GM19035 (cell line): ENCODE measurements at regions not wholly inside any gene's neighbourhood (a gene's known extent, or its start where the extent isn't known, plus 50 kb on each side); places are given as distances from the start of the nearest gene placed in this dataset.

Experiments used
- ATAC-seq: cut with Tn5 transposase; IDR thresholded peaks from one replicate; pipeline ENCODE4 v1.9.1; 2021; ENCODE audit not compliant: unreplicated experiment

DNA sequence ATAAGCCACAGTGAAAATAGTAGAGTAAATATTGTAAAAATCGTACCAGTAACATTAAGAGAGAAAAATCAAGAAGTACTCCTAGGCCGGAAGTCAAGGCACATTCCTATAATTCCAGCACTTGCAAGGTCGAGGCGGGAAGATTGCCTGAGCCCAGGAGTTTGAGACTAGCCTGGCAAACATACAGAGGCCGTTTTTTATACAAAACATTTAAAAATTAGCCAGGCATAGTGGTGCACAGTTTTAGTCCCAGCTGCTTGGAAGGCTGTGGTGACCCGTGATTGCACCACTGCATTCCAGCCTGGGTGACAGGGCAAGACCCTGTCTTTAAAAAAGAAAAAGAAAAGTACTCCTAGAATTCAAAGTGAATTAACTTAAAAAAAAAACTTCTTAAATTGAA lies 341.8 kb downstream of the C12orf50 start:
- ATAC-seq: no peak

DNA sequence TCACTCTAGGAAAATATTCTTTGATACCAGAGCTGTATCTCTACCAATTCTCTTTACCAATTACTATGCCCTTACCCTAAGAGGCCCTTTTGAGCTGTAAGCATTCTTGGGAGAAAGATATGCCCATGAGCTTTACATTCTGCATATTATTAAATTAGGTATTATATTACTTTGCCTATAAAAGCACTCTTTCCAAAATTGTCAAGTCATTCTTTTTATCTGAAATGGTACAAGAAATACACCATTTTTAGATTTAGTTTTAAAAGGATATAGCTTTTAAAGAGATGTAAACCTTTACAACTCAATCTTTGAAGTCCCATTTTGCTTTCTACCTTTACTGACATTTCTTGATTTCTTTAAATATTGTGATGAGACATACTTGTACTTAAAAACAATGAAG lies 343.5 kb downstream of the C12orf50 start:
- no peak for ATAC-seq

DNA sequence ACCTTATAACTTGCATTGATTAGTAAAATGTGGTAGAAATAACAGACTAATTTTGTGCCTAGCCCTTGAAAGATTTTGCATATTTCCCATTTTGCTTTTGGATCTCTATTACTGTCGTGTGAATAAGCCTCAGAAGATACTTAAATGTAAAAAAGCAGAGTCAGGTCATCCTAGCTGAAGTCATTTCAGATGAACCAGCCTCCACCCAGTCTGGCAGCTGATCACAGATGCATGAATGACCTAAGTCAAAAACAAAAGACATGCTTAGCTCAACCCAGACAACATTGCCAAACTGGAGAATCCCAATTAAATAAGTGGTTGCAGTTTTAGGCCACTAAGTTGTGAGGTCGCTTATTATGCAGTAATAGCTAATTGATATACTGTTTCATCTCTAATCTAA lies 349.9 kb downstream of the C12orf50 start:
- no peak for ATAC-seq

DNA sequence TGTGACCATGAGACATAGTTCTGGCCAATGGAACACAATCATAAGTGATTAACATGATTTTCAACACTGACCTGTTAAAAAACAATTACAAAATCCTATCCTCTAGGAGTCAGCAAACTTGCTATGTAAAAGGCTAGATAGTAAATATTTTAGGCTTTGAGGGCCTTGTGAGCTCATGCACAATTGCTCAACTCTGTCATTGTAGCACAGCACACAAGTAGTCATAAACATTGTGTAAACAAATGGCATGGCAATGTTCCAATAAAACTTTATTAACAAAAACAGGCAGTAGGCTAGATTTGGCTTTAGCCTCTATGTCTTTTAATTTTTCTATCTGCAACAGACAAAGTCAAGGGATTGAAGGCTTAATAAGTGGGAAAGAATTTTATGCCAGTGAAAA lies 350.7 kb downstream of the C12orf50 start:
- no peak for ATAC-seq

DNA sequence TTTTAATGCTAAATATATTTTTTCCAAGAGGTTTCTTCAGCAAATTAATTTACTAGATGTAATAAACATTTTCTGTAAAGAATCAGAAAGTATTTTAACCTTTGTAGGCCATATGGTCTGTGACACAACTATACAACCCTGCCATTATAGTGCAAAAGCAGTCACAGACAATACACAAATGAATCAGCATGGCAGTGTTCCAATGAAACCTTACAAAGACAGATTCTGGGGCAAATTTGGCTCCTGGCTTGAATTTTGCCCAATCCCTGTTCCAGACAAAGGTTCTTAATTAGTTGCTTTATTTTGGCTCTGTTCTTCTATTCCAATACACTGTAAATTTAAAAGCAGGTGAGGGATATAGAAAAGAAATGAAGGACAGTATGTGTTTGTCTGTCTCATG lies 352.5 kb downstream of the C12orf50 start:
- ATAC-seq: no peak

DNA sequence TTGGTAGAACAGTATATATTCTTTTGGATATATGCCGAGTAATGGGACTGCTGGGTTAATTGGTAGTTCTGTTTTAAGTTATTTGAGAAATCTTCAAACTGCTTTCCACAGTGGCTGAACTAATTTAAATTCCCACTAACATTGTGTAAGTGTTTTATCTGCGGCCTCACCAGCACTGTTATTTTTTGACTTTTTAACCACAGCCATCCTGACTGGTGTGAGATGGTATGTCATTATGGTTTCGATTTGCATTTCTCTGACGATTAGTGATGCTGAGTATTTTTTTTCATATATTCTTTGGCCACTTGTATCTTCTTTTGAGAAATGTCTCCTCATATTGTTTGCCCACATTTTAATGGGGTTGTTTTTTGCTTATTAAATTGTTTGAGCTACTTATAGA lies 357.4 kb downstream of the C12orf50 start:
- ATAC-seq: no peak

DNA sequence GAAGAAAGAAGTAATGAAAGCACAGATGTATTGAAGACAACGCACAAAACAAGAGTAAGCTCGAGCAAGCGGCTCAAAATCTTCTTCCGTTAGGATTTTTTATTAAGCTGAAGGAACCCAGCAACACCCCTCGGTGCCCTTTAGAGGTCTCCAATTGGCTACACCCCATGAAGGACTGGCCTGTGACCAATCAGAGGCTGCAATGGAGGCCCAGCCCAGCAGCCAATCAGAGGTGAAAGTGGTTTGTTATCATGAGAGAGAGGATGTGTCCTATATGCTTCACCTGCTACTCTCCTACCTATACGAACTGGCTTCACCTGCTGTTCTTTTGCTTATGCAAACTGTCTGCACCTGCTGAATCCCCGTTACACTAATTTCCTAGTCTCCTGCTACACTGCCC lies 358.8 kb downstream of the C12orf50 start:
- ATAC-seq: no peak

DNA sequence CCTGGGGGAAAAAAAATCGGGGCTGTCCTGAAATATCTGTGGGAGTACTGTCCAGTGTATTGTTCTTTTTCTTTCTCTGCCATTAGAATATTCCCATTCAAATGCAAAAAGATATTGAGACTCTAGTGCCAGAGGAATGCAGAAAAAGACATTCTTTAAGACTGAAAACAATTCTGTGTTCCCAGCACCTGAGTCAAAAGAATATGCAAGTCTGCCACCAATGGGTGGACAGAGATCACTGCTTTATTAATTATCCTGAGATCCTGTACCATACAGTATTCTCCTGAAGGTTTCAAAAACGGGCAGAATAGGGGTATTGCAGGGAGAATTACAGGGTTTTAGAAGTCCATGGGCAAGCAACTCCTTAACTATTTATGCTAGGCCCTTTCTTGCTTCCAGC lies 361.8 kb downstream of the C12orf50 start:
- no peak for ATAC-seq

DNA sequence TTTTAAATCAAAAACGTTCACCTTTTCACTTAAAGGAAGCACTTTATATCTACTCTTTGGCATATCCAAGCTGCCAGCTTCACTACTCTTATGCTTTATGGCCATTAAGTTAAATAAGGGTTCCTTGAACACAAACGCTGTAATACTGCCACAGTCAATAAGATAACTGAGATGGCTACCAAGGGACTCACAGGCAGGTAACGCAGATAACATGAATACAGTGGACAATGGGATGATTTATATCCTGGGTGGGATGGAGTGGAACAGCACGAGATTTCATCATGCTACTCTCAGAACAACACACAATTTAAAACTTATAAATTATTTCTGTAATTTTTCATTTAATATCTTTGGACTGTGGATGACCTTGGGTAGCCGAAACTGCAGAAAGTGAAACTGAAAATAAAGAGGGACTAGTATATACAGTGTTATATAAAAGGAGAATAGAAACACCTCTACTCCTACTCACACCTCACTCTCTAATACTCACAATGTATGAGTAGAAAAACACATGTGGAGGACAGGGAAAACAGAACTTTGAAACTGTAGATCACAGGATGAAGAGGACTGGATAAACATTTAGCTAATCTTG lies 367.3 kb downstream of the C12orf50 start:
- peak; percentile 89 for ATAC-seq

DNA sequence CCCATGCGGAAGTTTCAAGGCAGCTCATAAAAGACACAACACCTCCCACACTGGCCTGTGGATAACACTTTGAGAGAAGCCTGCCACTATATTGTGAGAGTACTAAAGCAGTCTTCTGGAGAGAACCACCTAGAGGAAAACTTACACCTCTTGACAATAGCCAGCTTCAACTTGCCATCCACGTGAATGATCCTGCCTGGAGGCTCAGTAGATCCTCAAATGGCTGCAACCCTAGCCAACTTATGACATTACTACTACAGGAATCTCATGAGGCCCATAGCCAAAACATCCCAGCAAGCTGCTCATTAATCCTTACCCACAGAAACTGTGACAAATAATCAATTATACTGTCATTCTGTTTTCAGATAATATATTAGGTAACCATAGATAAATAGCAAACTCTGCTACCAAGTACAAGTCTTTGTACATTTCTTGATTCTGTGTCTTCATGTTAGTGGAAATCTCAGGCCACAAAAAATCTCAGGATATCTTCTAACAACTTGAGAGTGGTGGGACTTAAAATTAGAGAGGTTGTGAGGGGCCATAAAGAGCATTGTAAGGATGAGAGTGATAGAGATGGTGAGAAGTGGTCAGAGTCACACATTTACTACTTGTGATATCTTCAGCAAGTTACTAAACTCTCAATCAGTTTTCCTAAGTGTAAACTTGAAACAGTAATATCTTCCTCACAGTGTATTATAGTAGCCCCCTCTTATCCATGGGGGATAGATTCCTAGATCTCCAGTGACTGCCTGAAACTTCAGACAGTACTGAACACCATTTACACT lies 368.0 kb downstream of the C12orf50 start:
- ATAC-seq: no peak

DNA sequence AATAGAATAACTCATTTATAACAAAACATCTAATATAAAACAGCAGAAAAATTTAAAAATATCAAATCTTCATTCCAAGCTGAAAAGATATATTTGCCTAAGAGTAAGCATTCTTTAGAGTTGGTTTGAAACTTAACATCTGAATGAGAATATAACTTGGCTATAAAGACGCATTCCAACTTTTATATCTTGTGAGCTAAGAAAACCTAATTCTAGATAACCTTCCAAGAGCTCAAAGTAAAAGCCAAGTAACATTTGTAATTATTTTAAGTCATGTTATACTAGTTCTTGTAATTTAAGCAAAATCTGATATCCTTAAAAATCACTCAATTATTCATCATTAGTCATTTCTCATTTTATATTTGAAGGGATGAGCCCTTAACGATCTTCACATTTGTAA lies 368.9 kb downstream of the C12orf50 start:
- ATAC-seq: no peak

DNA sequence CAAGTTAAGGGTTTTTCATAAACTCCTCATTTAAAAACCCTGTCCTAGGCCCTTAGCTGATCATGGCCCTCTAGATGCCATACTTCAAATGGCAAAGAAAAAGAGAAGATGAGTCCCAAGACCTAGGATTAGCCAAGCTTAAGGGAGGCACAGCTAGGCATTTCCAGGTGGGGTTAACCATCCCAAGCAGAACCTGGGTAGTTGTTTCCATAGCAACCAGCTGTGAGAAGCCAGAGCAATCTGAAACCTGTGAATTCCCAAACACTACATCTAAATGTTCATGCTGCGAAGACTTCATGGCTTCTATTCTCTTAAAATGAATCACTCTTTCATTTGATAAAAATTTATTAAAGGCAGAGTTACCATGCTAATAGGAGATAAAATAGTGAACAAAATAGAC lies 372.9 kb downstream of the C12orf50 start:
- no peak for ATAC-seq

DNA sequence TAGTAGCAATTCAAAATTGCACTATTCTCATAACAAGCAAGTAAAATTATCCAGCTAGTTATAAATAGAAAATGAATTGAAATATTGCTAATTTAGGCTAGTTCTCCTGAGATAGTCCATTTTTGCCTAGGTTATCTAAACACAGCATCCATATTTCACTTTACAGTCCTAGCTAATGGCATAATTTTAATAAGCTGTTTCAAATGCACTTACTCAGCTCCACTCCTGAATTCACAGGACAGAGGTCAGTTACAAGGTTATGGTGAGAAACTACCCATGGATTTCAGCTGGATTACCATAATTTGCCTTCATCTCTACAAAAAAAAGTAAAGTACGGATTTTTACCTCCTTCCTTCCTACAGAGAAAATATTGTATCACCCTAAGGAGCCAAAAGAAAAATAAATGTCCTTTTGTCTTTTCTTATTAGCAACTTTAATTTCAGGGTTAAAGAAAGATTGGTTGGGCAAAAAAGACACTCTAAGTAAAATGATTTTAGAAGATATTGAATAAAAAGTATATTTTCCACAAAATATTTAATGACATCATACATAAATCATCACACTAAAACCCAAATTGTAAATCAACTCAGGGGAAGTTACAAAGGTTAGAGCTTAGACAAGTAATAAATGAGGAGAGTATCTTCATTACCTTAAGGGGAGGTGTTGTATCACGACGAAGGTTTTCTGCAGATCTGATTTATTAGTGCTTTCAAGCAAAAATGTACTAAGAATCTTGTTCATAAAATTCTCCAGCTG lies 377.4 kb downstream of the C12orf50 start:
- ATAC-seq: no peak

DNA sequence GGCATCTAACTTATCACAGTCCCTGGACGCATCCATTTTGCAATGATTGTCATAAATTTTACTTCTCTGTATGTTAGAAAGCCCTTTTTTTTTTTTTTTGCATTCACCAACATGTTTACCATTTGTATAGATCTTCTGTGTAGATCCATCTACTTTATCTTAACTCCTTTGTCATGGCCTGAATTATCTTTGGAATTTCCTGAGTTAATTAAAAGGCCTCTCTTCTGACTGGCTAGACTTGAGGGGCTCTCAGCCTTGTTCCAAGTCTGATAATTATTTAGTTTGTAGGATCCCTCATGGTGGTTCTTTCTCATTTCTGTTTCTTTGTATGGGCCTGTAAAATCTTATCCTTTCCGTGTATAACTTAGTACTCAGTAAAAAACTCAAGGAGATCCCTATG lies 387.0 kb downstream of the C12orf50 start:
- no peak for ATAC-seq

DNA sequence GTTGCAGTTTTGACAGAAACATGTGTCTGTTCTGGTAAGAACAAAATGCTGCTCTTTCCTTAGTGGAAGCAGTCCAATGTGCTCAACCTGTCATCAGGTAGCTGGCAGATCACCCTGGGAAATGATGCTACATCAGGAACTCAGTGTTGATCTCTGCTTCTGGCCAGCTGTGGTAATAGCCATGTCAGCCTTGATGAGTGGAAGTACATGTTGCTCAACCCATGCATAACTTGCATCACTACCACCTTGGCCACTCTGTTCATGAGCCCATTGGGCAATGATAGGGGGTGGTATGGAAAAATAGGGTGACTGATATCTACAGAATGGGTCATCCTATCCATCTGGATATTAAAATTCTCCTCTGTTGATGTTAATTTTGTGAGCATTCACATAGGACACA lies 411.0 kb downstream of the C12orf50 start:
- no peak for ATAC-seq

DNA sequence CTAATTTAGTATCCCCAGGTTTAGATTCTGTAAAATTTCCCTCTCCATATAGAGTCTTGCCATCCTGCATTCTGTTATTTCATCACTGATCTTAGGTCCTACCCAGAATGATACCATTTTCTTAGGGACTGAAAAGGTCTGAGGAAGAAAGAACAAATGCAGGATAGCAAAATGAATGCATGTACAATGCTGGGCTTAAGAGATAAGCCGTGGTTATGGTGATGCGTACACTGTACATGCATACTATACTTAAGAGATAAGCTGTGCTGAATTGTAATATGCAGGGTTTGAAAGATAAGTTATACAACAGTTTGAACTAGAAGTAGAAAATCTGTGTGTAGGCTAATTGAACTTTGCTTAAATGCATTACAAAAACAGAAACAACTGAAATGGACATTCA lies 416.2 kb downstream of the C12orf50 start:
- no peak for ATAC-seq

DNA sequence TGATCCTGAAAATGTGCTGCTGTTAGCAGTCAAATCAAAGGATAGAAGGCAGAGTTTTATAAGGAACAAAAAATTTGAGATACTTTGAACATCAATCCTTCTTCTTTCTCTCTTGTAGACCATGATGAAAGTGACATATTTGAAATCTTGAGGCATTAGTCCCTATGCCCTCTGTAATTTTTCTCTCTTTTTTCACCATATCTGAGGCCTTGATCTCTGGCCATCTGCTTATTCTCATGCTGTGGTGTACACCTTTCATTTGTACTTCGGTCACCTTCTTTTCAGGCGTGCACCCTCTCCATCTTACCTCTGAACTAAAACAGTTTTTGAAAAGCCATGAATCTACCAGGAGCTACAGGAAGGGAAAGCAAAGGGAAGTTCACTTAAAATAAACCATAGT lies 420.9 kb downstream of the C12orf50 start:
- ATAC-seq: no peak

DNA sequence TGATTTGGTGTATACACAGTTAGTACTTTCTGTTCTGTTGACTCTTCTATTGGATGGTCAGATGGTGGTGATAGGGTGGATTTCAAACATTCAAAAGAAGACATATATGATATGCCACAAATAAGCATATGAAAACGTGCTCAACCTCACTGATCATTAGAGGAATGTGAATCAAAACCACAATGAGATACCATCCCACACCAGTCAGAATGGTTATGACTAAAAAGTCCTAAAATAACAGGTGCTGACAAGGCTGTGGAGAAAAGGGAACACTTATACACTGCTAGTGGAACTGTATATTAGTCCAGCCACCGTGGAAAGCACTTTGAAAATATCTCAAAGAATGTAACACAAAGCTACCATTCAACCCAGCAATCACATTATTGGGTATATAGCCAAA lies 425.5 kb downstream of the C12orf50 start:
- ATAC-seq: no peak

DNA sequence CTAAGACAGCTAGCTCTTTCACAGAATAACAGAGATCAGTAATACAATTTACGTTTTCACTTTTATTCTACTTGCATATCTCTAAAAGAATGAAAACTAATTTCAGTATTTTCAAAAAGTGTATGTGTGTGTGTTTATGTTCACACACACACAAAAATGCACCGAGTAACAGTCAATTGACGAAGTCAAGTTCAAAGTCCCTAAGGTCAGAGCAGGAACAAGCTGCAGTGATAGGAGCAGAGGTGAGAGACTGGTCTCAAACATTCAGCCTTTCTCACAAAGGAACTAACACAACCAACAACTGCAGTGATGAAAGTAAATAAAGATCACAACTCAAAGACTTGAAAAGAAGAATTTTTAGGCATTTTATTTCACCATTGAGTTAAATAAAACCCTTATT lies 429.7 kb downstream of the C12orf50 start:
- no peak for ATAC-seq

DNA sequence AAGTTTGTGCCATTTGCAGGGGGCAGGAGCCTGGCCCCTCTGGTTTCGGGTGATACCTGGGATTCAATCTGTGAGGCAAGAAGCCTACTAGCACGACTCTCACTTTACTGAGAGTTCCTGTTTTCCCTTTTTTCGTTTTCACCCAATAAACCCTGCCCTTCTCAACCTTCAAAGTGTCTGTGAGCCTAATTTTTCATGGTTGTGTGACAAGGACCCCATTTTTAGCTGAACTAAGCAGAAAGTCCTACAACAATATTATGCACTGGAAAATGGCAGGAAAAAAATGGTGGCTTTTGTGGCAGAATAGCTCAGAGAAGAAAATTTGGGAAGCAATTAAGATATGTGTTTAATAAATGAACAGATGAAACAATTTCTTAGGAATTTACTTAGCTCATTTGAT lies 432.1 kb downstream of the C12orf50 start:
- ATAC-seq: no peak

DNA sequence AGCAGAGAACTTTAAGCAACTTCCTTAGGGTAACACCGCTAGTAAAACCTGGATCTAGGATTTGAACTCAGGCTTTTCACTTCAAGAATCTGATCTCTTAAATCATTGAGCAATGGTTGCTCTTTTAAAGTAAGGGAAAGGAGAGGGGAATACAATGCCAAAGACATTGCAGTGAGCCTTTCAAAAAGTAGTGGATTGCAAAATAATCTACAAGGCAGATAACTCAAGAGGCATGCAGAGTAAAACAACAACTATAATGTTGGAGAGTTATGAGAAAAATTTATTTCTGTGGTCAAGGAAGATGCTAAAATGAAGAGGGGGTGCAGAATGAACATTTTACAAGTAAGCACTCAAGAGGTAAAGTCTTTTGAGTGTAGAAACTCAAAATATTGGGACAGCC lies 432.6 kb downstream of the C12orf50 start:
- ATAC-seq: no peak

DNA sequence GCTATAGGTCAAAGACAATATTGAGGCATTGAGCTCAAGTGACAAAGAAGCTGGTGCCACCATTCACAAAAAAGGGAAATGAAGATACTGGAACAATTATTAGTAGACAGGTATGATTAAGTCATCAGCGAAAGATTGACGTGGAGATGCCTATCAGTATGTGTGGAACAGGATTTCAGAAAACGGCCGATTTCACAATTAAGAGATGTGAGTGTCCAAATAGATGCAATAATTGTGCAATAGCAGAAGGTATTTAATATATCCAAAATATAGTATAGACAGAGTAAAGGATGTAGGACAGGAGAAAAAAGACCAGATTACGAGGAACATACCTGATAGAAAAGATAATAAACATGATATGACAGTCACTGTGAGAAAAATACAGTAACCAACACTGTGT lies 433.1 kb downstream of the C12orf50 start:
- no peak for ATAC-seq
